ENCODE measurements at regions not wholly inside any gene's neighbourhood (a gene's known extent, or its start where the extent isn't known, plus 50 kb on each side); places are given as distances from the start of the nearest gene placed in this dataset.

DNA sequence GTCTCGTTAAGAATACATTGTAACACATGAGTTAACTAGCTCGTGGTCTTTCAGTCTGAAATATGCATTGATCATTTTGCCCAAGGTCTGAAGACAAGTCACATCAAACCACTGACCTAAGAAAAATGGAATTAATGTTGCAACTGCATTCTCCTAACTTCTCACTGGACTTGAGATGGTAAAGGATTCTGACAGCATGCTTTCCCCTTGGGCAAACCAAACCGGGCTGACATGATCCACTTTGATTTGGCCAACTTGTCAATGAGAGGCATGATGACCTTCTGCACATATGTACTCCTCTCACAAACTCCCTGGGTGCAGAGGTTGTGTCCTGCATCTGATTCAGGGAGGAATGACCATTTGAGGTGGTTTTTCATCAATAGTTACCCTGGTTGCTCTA lies 1982.5 kb upstream of the PIK3C3 start:
- TF ChIP-seq POLR2A (IDR thresholded peaks at IDR 0.05; ENCODE audit: extremely low read depth, insufficient read length) = no peak
- DNase-seq (ENCODE audit: low read depth) = no peak
- no peak overlapping the region for H3K4me3 ChIP-seq (ENCODE audit: low read depth, low read length)

DNA sequence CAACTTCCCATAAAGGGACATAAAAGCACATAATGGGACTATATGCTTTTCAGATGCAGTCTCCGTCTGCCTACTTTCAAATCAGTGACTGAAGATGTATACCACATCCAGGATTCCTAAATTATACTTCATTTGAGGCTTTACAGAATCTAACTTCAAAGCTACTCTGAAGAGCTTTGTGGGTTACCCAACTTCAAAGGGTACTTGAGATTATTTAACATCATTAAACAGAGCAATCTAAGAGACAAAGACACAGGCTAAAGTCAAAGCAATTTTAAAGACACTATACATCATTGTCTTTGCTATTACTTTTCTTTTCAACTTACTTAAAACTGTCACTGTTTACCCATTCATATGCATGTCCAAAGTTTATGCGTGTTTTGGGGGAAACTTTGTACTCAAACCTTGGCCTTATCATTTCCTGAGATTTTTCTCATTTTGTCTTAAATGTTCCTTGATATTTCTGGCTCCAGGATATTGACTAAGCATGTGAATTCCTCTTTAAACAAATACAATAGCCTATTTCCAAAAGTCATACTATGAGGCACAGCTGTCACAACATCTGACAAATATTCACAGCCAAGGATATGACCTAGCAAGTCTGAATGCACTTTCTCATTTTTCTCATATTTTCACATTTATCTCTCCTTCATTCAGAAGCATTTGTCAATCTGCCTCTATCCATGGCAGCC lies 1985.1 kb upstream of the PIK3C3 start:
- DNase-seq (ENCODE audit: low read depth) = no peak
- H3K4me3 ChIP-seq (ENCODE audit: low read depth, low read length) = no peak overlapping the region
- TF ChIP-seq POLR2A (IDR thresholded peaks at IDR 0.05; ENCODE audit: extremely low read depth, insufficient read length) (no peak), MYC (IDR thresholded peaks at IDR 0.05; ENCODE audit: low read depth, low read length) (no peak), CTCF (IDR thresholded peaks at IDR 0.05; ENCODE audit: low read depth, low read length) (no peak)
- TF ChIP-seq, protein P1, sequence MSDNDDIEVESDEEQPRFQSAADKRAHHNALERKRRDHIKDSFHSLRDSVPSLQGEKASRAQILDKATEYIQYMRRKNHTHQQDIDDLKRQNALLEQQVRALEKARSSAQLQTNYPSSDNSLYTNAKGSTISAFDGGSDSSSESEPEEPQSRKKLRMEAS (IDR thresholded peaks at IDR 0.05; ENCODE audit: low read depth, low read length) = no peak

DNA sequence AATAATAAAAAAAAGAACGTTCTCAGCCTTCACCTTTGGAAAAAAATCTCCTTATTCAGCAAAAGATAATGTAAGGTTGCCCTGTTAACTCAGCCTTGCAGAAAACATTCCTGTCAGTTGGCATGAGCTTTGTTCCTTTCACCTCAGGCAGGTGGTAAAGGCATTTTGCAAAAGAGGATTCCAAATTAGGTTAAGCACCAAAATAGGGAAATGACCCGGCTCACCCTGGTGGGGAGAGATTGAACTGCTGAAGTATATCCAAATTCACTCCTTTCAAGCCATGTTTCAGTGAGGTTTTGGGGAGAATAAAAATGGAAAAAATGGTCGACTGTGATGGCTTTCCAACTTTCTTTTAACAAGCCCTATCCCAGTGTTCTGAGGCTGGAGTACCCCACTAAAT lies 1988.8 kb upstream of the PIK3C3 start:
- no peak for DNase-seq (ENCODE audit: low read depth)

DNA sequence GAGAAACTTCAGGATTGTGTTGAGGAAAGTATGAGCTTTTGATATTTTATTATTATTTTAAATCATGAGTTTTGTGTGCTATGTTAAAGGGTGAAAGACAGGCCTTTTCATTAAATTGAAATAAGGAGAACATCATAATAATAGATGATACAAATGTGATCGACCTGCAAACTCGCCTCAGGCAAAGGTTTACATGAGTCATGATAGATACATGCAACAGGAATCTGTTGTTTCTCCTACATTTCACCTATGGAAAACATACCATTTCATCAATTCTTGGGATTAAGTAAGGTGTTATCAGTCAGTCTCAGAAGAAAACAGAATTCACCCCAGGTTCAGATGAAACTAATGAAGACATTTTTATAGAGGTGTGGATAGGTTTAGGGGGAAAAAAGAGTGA lies 1992.5 kb upstream of the PIK3C3 start:
- TF ChIP-seq POLR2A (IDR thresholded peaks at IDR 0.05; ENCODE audit: extremely low read depth, insufficient read length) = no peak
- H3K4me3 ChIP-seq (ENCODE audit: low read depth, low read length) = no peak overlapping the region
- no peak for DNase-seq (ENCODE audit: low read depth)

More for the DNA sequence above, 1988.8 kb upstream of the PIK3C3 start:
- H3K4me3 ChIP-seq (ENCODE audit: low read depth, low read length) = no peak overlapping the region
- TF ChIP-seq CTCF (IDR thresholded peaks at IDR 0.05; ENCODE audit: low read depth, low read length) = peak; percentile 18
- TF ChIP-seq, protein P1 (IDR thresholded peaks at IDR 0.05; ENCODE audit: low read depth, low read length) = no peak

GRCh38 chr18:39960550-39960949 lies 1994.5 kb upstream of the PIK3C3 start:
- no peak for DNase-seq (ENCODE audit: low read depth)
- H3K4me3 ChIP-seq (ENCODE audit: low read depth, low read length) = no peak overlapping the region
- no peak for TF ChIP-seq CTCF (IDR thresholded peaks at IDR 0.05; ENCODE audit: low read depth, low read length)
- TF ChIP-seq POLR2A (IDR thresholded peaks at IDR 0.05; ENCODE audit: extremely low read depth, insufficient read length) = no peak
- TF ChIP-seq, protein P1 (IDR thresholded peaks at IDR 0.05; ENCODE audit: low read depth, low read length) = no peak
- TF ChIP-seq MYC (IDR thresholded peaks at IDR 0.05; ENCODE audit: low read depth, low read length) = no peak

GRCh38 chr18:39959839-39960238 lies 1995.2 kb upstream of the PIK3C3 start:
- H3K4me3 ChIP-seq (ENCODE audit: low read depth, low read length) = no peak overlapping the region
- TF ChIP-seq MYC (IDR thresholded peaks at IDR 0.05; ENCODE audit: low read depth, low read length) (no peak), POLR2A (IDR thresholded peaks at IDR 0.05; ENCODE audit: extremely low read depth, insufficient read length) (no peak), CTCF (IDR thresholded peaks at IDR 0.05; ENCODE audit: low read depth, low read length) (no peak)
- TF ChIP-seq, protein P1 (IDR thresholded peaks at IDR 0.05; ENCODE audit: low read depth, low read length) = no peak
- DNase-seq (ENCODE audit: low read depth) = no peak

DNA sequence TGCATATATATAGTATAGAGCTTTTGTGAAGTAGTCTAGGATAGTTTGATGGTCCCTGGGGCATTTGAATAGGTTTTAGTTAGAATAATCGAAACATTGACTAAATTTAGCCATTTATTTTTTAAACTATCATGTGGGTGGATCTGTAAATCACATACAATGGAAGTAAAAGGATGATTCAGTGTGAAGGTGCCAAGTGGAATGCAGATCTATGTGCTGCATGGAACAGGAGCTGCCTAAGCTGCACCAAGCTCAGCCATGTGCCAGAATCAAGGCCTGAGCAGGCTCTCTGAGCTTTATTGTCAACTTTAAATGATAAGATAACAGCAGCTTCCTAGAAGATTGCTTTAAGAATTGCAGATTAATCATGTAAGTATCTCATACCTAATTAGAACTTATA lies 1996.2 kb upstream of the PIK3C3 start:
- no peak overlapping the region for H3K4me3 ChIP-seq (ENCODE audit: low read depth, low read length)
- DNase-seq (ENCODE audit: low read depth) = no peak
- TF ChIP-seq POLR2A (IDR thresholded peaks at IDR 0.05; ENCODE audit: extremely low read depth, insufficient read length) (no peak), MYC (IDR thresholded peaks at IDR 0.05; ENCODE audit: low read depth, low read length) (no peak), CTCF (IDR thresholded peaks at IDR 0.05; ENCODE audit: low read depth, low read length) (no peak)
- TF ChIP-seq, protein P1 (IDR thresholded peaks at IDR 0.05; ENCODE audit: low read depth, low read length) = no peak
